Endodermal cell (in vitro differentiated cells): ENCODE measurements at regions not wholly inside any gene's neighbourhood (a gene's known extent, or its start where the extent isn't known, plus 50 kb on each side); places are given as distances from the start of the nearest gene placed in this dataset.
"Not testable (repeated sequence)": the region's sequence is repeated elsewhere in the genome, so short reads cannot be mapped to it uniquely, and the experiment has no call there.

Experiments used
- DNase-seq: peaks from one replicate; pipeline ENCODE4 v3.0.0-alpha.2; 2017
- H3K27ac ChIP-seq: 2 replicates; pipeline ENCODE4 v1.5.1; 2013; ENCODE audit warnings: mild to moderate bottlenecking, low read depth, low read length, moderate library complexity
- H3K27me3 ChIP-seq: 2 replicates; pipeline ENCODE4 v1.6.1; 2013; ENCODE audit warnings: mild to moderate bottlenecking, low read length, moderate library complexity; ENCODE audit not compliant: insufficient read depth, control insufficient read depth, poor library complexity, severe bottlenecking
- H3K36me3 ChIP-seq: 2 replicates; pipeline ENCODE4 v1.7.0; 2013; ENCODE audit warnings: mild to moderate bottlenecking, low read length, moderate library complexity; ENCODE audit not compliant: control insufficient read depth, insufficient read depth
- H3K4me1 ChIP-seq: one replicate; pipeline ENCODE4 v1.7.0; 2013; ENCODE audit warnings: low read length; ENCODE audit not compliant: control insufficient read depth, insufficient read depth
- H3K4me3 ChIP-seq: 2 replicates; pipeline ENCODE4 v1.5.1; 2013; ENCODE audit warnings: mild to moderate bottlenecking, low read length, moderate library complexity
- H3K9ac ChIP-seq: 2 replicates; pipeline ENCODE4 v1.6.1; 2013; ENCODE audit warnings: mild to moderate bottlenecking, low read length, moderate library complexity; ENCODE audit not compliant: poor library complexity, severe bottlenecking; ENCODE audit errors: extremely low read depth
- H3K9me3 ChIP-seq: 2 replicates; pipeline ENCODE4 v1.6.1; 2013; ENCODE audit warnings: mild to moderate bottlenecking, low read length, moderate library complexity; ENCODE audit not compliant: control insufficient read depth
- H3K27ac Mint-ChIP-seq: 2 replicates; pipeline ENCODE4 v1.8.0; 2020; ENCODE audit warnings: mixed read lengths
- H3K27me3 Mint-ChIP-seq: 2 replicates; pipeline ENCODE4 v1.8.0; 2021; ENCODE audit warnings: mild to moderate bottlenecking, mixed read lengths; ENCODE audit not compliant: insufficient read depth
- H3K36me3 Mint-ChIP-seq: 2 replicates; pipeline ENCODE4 v1.8.0; 2020; ENCODE audit warnings: low read depth, mixed read lengths
- H3K4me1 Mint-ChIP-seq: 2 replicates; pipeline ENCODE4 v1.8.0; 2020; ENCODE audit warnings: mixed read lengths
- H3K4me3 Mint-ChIP-seq: 2 replicates; pipeline ENCODE4 v1.8.0; 2020; ENCODE audit warnings: mild to moderate bottlenecking, moderate library complexity, mixed read lengths
- H3K9me3 Mint-ChIP-seq: 2 replicates; pipeline ENCODE4 v1.8.0; 2020; ENCODE audit warnings: mild to moderate bottlenecking, mixed read lengths
- CTCF ChIP-seq: fragments of 200-600 bp; sonication (generic); conservative IDR thresholded peaks from 2 replicates; pipeline ENCODE4 v1.5.0; 2021; ENCODE audit warnings: antibody characterized with exemption, mild to moderate bottlenecking
- WGBS, 2 experiments: methylation state at CpG; one replicate each; pipeline versions ENCODE4 v1.1.5 to v1.1.7; 2013; ENCODE audit warnings: missing lambda C conversion rate in 2 of 2, mixed read lengths in 1 of 2; ENCODE audit not compliant: insufficient coverage in 1 of 2, insufficient read length in 1 of 2; 5-methylcytosine and 5-hydroxymethylcytosine counted together

DNA sequence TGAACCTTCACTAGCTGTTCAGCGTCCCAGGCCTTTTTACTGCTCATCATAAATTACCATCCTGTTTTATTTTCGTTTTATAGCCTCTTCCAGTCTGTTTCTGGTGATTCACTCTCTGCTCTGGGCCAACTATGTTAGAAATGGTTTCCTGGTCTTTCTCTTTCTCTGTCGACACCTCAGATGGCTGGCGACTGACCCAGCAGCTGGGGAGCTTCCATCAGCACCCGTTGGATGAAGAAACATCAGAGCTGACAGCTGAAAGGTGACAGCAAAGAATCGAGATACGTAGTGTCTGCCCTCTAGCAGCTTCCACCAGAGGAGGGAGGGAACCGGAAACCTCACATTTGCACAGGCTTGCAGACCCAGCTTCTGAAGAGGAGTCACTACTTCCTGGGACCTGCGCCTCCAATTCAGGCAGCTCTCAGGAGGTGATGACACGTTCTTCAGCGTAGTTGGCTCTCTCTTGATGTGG lies 82.9 kb upstream of the MLN start:
- H3K4me3 Mint-ChIP-seq: no peak overlapping the region
- no peaks in the 10 kb centered on the region for H3K27me3 ChIP-seq
- no peak overlapping the region for H3K9ac ChIP-seq
- no peaks in the 10 kb centered on the region for H3K36me3 ChIP-seq
- H3K27me3 Mint-ChIP-seq: peaks cover 29% of the 10 kb centered on the region
- no peak for TF ChIP-seq CTCF
- H3K9me3 Mint-ChIP-seq: no peaks in the 10 kb centered on the region
- WGBS, 2 experiments: 88 to 95% methylated on average over 7 to 11 of the region's 11 CpGs
- no peak overlapping the region for H3K4me3 ChIP-seq
- no peaks in the 10 kb centered on the region for H3K9me3 ChIP-seq
- no peaks in the 10 kb centered on the region for H3K4me1 Mint-ChIP-seq
- no peaks in the 10 kb centered on the region for H3K4me1 ChIP-seq
- H3K27ac Mint-ChIP-seq: no peak overlapping the region
- no peaks in the 10 kb centered on the region for H3K36me3 Mint-ChIP-seq
- no peak for DNase-seq
- no peak overlapping the region for H3K27ac ChIP-seq

DNA sequence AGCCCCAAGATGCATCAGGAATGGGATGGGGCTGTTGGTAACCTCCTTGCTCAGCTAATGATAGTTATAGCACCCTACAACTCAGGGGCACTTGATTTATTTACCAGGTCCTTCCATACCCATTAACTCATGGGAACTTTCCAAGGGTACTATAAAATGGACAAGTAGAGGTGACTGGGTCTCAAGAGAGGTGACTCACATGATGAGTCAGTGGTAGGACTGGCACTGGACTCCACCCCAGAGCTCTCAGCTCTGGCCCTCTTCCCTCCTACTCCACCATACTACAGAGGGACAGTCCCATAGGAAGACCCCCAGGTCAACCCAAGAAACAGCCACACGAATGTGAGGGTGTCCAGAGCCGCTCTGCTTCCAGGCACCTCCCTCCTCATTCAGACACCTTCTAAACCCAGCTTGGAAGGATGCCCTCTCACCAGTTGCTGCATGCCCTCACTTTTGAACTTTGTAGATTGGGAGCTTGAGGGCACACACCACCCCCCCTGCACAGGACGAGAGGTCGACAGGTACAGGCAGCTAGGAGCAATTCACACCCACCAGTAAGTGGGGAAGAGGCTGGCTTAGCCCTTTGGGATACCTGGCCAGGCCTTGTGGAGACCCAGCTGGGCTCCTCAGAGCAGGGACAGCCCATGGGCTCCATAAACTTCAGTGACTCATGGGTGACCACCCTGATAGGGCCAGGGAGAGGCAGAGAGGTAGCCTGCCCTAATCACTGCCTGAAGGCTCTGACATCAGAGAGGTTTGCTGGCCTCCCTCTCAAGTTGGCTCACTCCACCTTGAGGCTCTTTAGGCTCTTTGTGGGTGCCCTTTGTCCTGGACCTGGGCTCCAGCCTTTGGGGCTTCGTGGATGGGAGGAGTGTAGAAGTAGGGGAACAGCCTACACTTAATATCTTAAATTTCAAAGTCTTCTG lies 81.6 kb upstream of the MLN start:
- no peak for TF ChIP-seq CTCF
- 85% methylated on average over 5 of the region's 5 CpGs; no CpG with 5 or more reads in 1 of the 2 experiments for WGBS, 2 experiments

DNA sequence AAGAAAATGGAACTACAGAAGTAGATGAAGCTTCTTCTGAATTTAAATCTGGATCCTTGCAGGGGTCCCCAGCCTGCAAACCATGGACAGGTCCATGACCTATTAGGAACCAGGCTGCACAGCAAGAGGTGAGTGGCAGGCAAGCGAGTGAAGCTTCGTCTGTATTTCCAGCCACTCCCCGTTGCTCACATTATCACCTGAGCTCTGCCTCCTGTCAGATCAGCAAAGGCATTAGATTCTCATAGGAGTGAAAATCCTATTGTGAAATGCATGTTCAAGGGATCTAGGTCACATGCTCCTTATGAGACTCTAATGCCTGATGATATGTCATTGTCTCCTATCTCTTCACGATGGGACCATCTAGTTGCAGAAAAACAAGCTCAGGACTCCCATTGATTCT lies 79.8 kb upstream of the MLN start:
- not testable (repeated sequence) for H3K9me3 Mint-ChIP-seq
- WGBS, 2 experiments: 79 to 85% methylated on average over 3 to 4 of the region's 4 CpGs

More for the DNA sequence above, 81.6 kb upstream of the MLN start:
- Histone ChIP-seq H3K4me1 (no peaks in the 10 kb centered on the region), H3K27me3 (no peaks in the 10 kb centered on the region), H3K9ac (no peak overlapping the region), H3K36me3 (no peaks in the 10 kb centered on the region), H3K9me3 (no peaks in the 10 kb centered on the region), H3K4me3 (no peak overlapping the region), H3K27ac (no peak overlapping the region)
- Mint-ChIP-seq H3K27ac (no peak overlapping the region), H3K4me3 (no peak overlapping the region), H3K27me3 (peaks cover 27% of the 10 kb centered on the region), H3K9me3 (no peaks in the 10 kb centered on the region), H3K36me3 (no peaks in the 10 kb centered on the region), H3K4me1 (no peaks in the 10 kb centered on the region)
- no peak for DNase-seq

More for the DNA sequence above, 79.8 kb upstream of the MLN start:
- not testable (repeated sequence) for DNase-seq, H3K27ac ChIP-seq, H3K9ac ChIP-seq, H3K27me3 ChIP-seq, H3K4me1 Mint-ChIP-seq, H3K4me1 ChIP-seq, H3K9me3 ChIP-seq, H3K36me3 ChIP-seq, H3K4me3 ChIP-seq, H3K36me3 Mint-ChIP-seq, H3K4me3 Mint-ChIP-seq, H3K27ac Mint-ChIP-seq
- peaks cover 24% of the 10 kb centered on the region for H3K27me3 Mint-ChIP-seq
